ENCODE measurements at regions not wholly inside any gene's neighbourhood (a gene's known extent, or its start where the extent isn't known, plus 50 kb on each side); places are given as distances from the start of the nearest gene placed in this dataset.

DNA sequence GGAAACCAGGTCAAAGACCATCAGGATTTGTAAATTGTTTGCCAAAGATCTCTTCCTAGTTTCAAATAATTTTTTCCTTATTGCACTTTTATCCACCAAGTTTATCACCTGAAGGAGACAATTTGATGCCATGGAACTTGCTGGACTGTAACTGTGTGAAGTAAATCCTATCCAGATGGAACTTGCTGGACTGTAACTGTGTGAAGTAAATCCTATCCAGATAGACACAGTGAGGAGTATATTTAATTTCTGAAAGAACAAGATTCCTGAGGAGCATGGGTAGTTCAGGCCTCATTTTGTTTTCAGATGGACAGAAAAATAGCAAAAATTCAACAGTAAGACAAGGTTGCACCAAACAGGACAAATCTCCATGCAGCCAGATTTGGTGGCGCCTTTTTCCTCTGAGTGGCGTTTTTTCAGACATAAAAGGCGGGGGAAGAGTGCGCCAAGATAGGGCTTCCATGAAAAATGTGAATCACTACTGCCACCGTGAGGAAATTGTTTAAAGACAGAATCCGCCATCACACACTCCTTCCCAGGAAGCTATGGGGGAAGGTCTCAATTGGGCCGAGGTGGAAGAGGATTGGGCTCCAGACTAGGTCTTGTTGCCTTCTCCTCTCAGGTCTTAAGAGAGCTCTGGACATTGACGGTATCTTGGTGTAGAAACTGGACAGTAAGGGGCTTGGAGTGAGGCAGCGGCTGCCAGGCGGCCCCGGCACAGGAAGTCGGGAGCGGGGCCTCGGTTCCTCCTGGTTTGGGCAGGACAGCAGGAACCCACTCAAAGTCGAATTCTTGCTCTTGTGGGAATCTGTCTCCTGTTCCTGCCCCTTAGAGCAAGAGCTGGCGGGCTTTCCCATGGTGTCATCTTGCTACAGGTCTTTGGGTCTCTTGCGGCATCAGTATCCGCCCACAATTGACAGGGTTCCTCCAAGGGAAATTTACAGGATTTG is 234.7 kb downstream of the OR13H1 start:
- DNase-seq (ENCODE audit: low spot score), result no peak

DNA sequence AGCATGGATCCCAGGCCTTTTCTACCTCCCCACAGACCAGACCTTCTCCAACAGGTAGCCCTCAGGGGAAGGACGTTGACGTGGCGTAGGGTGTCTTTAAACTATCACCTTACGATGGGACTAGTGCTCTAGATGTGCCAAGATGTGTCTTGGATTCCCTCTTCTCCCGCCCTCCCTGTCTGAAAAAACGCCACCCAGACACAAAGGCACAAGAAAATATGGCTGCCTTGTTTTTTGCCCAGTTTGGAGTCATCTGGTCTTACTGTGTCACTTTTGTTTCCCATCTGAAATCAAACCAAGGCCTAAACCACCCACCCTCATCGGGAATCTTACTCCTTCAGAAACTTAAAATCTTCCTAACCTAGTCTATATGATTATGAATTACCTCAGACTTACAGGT is 235.4 kb downstream of the OR13H1 start:
- DNase-seq (ENCODE audit: low spot score), result no peak

DNA sequence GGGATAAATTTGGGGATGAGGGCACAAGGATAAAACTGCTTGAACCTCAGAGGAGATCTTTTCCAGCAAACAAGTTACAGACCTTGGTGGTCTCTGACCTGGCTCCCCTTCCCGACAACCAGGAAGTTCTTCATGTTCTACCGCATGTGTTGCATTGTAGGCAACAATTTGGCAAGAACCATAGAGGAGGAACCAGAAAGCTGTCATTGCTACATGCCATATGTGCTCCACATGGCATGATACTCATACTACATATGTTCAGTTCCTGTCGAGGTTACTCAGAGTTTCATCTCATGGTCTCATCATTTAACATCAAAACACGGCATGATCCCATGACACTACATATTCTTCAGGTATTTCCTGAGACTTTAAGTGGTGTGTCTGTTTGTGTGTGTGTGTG is 235.9 kb downstream of the OR13H1 start:
- no peak for DNase-seq (ENCODE audit: low spot score)

DNA sequence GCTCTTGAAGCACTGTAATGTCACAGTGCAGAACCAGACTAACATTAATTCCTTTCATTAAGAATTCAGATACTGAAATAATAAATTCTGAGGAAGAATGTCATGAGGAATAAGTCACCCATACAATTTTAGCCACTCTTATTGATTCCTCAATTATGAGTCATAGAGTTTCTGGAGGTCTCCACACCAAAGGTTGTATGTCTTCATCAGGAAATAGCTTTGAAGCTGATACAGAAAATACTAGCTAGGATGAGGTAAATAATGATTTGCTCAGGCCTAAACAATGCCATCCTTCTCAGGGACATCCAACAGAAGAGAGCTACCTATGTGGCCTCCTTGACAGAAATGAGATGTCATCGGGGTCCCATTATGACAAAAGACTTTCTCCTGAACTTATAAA is 238.8 kb downstream of the OR13H1 start:
- no peak for DNase-seq (ENCODE audit: low spot score)

DNA sequence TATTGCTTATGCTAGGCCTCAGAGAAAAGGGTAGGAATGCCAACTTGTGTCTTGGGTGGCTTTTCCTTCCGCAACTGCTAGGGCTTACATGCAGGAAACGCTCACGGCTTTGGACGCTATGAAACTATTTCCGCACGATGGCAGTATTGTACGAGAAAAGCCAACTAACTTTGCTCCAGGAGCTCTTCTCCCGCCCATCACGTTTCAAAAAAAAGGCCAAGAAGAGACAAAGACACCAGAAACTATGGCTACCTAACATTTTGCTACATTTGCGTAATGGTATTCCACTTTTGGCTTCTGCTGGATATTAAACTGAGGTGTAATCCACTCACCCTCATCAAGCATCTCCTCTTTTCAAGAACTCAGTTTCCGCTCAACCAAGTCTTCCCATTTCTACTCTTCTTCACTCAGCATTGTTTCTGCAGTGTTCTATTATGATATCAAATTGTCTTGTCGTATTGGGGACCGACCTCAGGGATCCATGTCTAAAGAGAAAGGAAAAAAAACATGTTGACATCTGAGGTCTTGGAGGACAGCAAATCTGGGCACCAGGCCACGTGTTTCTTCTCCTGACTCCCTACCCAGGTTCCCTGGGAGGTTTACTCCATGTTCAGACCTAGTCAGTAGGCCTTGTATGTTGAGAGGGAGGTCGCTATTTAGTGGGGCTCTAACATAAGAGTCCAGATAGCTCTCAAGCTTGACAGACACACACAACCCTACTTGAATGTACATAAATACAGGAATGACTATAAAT is 239.4 kb upstream of the STK26 start:
- DNase-seq (ENCODE audit: low spot score), result no peak

DNA sequence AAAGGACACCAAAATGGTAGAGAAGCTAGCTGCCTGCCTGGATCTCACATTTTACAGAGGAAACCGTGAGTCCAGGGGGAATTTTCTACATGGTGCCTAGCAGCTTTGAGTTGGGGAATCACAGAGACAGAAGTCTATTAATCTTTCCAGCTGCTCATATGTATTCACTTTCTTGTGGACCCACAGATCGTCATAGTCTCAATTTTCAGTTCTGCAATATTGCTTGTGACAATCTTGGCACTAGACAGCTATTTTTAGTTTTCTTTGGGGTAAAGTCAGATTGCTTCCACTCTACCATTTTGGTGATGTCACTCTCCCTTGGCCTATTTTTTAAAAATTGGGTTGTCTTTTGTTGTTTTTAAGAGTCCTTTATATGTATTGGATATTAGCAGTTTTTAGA is 233.4 kb upstream of the STK26 start:
- no peak for DNase-seq (ENCODE audit: low spot score)

DNA sequence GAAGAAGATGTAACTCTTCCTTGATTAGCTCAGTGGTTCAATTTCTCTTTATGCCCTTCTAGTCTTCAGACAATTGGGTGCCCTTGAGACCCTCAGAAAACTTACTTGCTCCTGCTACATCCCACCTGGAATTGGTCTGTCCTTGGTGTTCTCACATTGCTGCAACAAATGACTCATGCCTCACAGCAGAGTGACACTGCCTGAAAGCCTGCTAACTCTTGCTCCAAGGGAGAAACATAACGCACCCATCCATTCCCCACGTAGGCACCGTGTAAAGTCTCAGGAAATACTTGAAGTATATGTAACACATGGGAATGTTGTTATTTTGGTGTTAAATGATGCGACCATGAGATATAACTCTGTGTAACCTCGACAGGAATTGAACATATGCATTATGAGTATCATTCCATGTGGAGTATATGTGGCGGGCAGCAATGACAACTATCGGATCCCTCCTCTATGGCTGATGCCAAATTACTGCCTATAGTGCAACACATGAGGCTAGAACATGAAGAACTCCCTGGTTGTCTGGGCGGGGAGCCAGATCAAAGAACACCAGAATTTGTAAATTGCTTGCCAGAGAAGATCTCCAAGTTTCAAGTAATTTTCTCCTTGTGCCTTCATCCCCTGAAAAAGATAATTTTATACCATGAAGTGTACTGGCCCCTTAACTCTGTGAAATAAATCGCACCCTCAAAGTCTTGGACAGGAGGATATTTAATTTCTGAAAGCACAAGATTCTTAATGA is 231.3 kb upstream of the STK26 start:
- DNase-seq (ENCODE audit: low spot score), result no peak

DNA sequence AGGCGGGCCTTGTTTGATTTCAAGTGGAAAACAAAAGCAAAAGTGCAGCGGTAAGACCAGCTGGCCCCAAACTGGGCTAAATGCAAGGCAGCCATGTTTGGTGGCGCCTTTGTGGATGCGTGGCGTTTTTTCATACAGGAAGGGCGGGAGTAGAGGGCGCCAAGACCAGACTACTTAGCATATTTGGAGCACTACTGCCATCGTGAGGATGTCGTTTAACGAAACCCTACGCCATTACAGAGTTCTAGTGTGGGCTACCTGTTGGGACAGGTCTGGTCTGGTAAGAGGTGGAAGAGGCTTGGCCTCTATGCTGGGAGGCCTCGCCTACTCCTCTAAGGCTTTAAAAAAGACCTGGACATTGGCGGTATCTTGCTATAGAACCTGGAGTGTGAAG is 230.7 kb upstream of the STK26 start:
- no peak for DNase-seq (ENCODE audit: low spot score)

DNA sequence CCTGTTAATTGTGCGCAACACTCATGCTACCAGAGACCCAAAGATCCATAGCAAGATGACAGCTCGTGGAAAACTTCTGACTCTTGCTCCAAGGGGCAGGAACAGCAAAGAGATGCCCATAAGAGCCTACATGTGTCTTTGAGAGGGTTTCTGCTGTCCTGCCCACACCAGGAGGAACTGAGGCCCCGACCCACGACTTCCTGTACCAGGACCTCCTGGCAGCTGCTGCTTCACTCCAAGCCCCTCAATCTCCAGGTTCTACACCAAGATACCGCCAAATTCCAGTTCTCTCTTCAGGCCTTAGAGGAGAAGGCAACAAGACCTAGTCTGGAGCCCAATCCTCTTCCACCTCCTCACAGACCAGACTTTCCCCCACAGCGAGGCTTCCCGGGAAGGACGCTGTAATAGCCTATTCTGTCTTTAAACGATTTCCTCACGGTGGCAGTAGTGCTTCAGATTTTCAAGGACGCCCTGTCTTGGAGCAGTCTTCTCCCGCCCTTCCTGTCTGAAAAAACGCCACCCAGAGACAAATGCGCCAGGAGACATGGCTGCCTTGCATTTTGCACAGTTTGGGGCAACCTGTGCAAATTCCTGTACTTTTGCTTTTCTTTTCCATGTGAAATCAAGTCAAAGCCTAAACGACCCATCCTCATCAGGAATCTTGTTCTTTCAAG is 230.2 kb upstream of the STK26 start:
- no peak for DNase-seq (ENCODE audit: low spot score)

DNA sequence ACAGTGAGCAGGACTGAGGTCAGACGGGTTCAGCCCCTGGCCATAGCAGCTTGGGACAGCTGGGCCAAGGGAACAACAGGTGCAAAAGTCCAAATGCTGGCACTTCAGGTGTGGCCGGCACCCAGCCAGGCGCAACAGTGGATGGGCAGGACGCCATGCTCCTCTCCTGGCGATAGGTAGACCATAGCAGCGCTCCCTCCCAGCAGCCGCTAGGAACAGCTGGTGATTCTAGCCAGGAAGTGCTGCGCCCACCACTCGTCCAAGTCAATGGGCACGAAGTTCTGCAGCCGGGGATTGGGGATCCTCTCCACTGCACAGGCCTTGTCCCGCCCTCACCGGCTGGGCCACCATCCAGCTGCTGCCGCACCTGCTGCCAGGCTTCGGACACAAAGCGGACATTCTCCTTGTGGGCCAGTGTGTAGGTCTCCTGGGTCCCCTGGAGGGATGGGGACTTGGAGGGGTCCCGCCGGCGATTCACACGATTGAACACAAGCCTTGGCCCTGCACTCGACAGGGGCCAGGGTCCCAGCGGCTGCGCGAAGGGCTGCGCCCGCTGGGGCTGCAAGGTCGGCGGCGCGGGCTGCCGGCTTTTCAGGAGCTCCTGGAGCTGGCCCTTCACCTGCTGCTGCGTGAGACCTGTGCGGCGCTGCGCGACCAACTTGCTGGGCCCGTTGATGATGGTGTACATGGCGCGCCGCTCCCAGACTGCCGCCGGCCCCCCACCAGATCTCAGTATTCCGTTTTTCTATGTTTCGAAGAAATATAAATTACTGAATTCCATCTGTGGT is 227.5 kb upstream of the STK26 start:
- DNase-seq (ENCODE audit: low spot score), result no peak

DNA sequence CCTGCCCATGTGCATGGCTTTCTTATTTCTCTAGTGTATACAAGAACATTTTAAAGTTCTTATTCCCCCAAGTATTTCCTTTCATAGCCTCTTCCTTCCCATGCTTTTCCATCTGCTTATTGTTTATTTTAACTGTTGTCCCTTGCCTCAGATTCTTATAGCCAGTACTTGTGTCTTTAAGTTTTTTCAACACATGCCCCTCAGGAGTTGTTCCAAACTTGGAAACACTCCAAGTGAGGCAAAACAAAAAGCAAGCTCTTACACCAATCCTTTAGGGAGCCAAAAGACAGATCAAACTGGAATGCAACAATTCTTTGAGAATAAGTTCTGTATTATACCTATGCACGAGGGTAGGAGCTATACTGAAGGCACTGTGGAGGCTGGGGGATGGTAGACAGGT is 222.0 kb upstream of the STK26 start:
- DNase-seq (ENCODE audit: low spot score), result no peak

DNA sequence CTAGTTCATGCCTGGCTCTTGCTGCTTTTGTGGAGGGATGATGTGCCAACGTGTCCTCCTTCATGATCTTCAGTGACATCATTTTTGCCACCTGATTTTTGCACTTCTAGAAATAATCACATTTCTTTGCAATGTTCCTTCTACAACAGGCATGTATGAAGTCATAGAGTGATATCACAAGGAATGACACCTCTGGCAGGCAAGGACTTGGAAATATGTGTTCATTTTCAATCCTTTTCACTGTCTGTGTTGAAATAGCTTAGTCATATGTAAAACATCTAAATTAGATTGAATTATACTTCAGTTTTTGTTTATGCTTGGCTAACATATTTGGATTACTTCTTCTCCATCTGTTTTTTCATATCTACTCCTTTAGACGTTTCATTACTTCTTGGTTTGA is 221.2 kb upstream of the STK26 start:
- DNase-seq (ENCODE audit: low spot score), result no peak

DNA sequence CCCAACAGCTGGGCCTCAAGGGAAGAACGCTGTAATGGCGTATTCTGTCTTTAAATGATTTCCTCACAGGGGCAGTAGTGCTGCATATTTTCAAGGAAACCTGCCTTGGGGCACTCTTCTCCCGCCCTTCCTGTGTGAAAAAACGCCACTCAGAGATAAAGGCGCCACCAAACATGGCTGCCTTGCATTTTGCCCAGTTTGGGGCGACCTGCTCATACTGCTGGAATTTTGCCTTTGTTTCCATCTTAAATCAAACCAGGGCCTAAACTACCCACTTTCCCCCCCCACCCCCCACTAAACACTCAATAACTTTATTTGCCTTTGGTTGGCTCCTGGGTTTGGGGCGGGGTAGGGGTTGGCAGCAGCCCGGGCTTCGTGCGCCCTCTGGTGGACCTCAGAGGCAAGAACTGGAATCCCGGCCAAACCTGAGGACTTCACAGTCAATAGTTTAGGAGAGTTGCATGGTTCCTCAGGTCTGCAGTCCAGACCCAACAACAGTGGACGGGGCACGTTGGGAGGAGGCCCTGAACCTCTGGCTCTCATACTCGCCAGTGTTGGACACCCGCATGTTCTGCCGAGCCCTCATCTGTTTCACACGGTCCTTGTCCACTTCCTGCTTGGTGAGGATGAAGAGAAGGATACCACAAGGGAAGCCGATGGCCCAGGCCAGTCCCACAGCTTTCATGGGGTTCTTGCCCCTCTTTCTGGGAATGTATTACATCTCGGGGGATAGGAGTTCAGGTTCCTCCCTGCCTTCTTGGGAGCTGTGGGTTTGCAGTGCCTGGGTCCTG is 220.1 kb upstream of the STK26 start:
- DNase-seq (ENCODE audit: low spot score), result no peak

DNA sequence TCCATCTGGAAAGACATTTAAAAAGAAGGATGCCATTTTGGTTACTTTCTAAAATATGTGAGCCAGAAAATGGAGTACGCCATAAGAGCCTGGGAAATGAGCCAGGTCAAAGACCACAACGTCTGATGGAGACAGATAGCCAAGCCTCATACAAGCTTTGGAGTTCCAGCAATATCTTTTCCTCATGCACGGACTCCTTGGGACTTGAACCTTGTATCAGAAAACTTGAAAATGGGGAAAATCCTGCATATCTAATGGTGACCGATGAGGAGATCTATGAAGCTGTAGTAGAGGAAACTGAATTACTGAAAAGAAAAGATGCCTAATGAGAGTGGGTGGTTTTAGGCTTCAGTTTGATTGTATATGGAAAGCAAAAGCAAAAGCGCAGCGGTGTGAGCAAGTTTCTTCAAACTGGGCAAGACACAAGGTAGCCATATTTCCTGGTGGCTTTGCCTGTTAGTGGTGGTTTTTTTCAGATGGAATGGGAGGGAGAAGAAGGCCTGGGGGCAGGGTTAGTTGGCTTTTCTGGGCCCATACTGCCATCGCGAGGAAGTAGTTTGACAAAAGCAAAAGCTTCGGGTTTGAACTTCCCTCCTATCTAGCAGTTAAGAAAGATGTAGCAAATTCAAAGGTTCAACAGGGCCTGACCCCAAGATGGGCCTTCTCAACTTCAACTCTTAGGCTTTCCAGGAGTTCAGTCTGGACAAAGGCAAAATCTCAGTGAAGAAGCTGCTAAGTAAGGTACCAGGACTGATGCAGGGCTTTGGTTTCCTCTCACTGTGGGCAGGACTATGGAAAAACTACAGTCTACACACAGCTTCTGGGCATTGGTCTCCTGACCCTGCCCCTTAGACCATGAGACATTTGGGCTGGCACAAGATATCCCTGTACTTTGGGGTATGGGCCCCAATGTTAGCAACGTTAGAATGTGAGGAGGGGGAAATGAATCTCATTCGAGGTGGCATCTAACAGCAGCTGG is 210.0 kb upstream of the STK26 start:
- no peak for DNase-seq (ENCODE audit: low spot score)

DNA sequence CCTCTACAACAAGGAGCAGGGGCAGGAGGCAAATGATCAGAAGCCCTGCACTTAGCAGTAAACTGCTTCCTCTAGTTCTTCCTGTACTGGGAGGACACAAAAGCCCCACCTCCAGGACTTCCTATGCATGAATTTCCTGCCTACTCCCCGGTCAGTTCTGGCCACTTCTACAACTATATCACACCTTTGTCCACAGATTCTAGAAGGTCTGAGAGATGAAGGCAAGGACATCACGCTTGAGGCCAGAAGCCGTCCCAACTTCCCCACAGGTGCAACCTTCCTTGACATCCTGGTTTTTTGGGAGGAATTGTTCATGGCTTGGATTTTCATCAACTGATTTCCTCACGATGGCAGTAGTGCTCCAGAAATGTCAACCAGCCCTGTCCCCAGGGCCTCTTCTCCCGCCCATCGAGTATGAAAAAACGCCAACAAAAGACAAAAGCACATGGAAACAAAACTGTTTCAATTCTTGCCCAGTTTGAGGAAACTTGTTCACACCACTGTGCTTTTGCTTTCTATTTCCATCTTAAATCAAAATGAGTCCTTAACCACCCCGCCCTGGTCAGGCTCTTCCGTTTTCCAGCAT is 206.5 kb upstream of the STK26 start:
- peak; percentile 21 for DNase-seq (ENCODE audit: low spot score)

DNA sequence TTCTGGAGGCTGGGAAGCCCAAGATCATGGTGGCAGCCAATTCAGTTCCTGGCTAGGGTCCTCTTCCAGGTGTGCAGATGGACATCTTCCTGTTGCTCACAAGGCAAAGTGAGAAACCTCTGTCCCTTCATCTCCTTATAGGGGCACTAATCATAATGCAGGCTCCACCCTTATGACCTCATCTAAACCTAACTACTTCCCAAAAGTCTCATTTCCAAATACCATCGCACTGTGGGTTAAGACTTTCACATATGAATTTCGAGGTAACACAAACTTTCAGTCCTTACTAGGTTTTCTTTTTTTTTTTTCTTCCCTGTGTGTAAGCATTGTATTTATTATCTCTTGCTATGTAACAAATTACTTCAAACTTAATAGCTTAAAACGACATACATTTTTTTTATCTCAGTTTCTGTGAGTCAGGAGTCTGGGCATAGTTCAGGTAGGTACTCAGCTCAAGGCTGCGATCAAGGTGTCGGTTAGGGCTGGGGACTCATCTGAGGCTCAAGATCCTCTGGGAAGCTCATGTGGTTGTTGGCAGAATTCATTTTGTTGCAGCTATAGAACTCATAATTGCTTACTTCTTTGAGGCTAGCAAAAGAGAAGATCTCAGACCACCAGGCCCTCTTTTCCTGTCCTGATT is 204.7 kb upstream of the STK26 start:
- DNase-seq (ENCODE audit: low spot score), result no peak

DNA sequence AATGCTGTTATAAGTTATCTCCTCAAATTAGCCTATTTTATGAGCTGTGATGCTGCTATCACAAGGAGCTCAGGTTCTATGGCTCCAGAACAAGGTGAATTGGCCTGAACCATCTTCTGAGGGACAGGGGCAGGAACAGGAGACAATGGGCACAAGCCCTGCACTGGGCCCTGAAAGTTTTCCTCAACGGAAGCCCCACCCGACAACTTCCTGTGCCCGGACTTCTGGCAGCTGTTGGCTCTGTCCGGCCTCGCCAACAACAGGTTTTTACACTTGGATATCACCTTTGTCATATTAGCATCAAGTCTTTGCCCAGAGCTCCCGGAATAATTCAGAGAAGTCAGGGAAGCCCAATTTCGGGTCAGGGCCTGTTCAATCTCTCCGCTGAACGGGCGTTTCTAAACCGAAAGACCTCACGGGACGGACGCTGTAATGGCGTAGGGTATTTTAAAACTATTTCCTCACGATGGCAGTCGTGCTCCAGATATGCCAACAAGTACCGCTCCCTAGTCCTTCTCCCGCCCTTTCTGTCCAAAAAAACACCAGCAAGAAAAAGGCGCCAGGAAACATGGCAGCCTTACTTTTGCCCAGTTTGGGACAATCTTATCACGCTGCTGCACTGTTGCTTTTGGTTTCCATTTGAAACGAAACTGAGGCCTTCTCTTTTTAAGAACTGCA is 201.0 kb upstream of the STK26 start:
- DNase-seq (ENCODE audit: low spot score), result no peak

Data from umbilical cord (tissue), 1 donor.